Heart left ventricle (tissue), 16 donors: ENCODE measurements at regions not wholly inside any gene's neighbourhood (a gene's known extent, or its start where the extent isn't known, plus 50 kb on each side); places are given as distances from the start of the nearest gene placed in this dataset.

ENCODE experiments used
- ATAC-seq, 4 donors: fragments of 200-7000 bp; cut with Tn5 transposase; one replicate each; pipeline ENCODE4 v1.9.1; 2020 to 2022; ENCODE audit warnings: moderate library complexity in 4 of 4, mild to moderate bottlenecking in 3 of 4, moderate number of reproducible peaks in 1 of 4
- DNase-seq, 5 donors: peaks; one replicate each; pipeline ENCODE4 v3.0.0-alpha.2; 2020
- H3K27ac ChIP-seq, 12 donors: fragments of 200-600 bp; sonication (generic) in 4 of 12; one replicate each; pipeline versions ENCODE4 v1.5.0 to v1.8.0; 2016 to 2022; ENCODE audit warnings: mild to moderate bottlenecking in 2 of 12
- H3K27me3 ChIP-seq, 9 donors: fragments of 200-600 bp; sonication (generic) in 2 of 9; one replicate each; pipeline versions ENCODE4 v1.5.1 to v1.8.0; 2016 to 2022; ENCODE audit warnings: mild to moderate bottlenecking in 3 of 9
- H3K36me3 ChIP-seq, 9 donors: fragments of 200-600 bp; sonication (generic) in 2 of 9; one replicate each; pipeline versions ENCODE4 v1.5.0 to v1.8.0; 2018 to 2022; ENCODE audit warnings: mild to moderate bottlenecking in 2 of 9
- H3K4me1 ChIP-seq, 12 donors: fragments of 200-600 bp; sonication (generic) in 4 of 12; one replicate each; pipeline versions ENCODE4 v1.5.0 to v1.8.0; 2016 to 2022; ENCODE audit warnings: mild to moderate bottlenecking in 3 of 12
- H3K4me3 ChIP-seq, 12 donors: fragments of 200-600 bp; sonication (generic) in 4 of 12; one replicate each; pipeline versions ENCODE4 v1.5.0 to v1.8.0; 2017 to 2022; ENCODE audit warnings: mild to moderate bottlenecking in 9 of 12, moderate library complexity in 4 of 12
- H3K9me3 ChIP-seq, 12 donors: fragments of 200-600 bp; sonication (generic) in 4 of 12; one replicate each; pipeline versions ENCODE4 v1.5.0 to v1.8.0; 2016 to 2022; ENCODE audit warnings: mild to moderate bottlenecking in 1 of 12
- CTCF ChIP-seq, 12 donors: fragments of 200-600 bp; sonication (generic) in 4 of 12; IDR thresholded peaks; one replicate each; pipeline versions ENCODE4 v1.5.0 to v1.8.0; 2018 to 2022; ENCODE audit warnings: antibody characterized with exemption in 12 of 12, mild to moderate bottlenecking in 5 of 12
- POLR2A ChIP-seq, 2 donors: fragments of 450-650 bp; IDR thresholded peaks; one replicate each; pipeline ENCODE4 v1.6.1; 2017; ENCODE audit warnings: antibody characterized with exemption in 2 of 2, mild to moderate bottlenecking in 2 of 2, moderate library complexity in 2 of 2
- WGBS, 4 donors: extraction: QIAGEN DNeasy Blood & Tissue Kit in 2 of 4; methylation state at CpG; one replicate each; pipeline versions ENCODE4 v1.1.5 to v1.1.7; 2013 to 2018; 5-methylcytosine and 5-hydroxymethylcytosine counted together
- intact Hi-C, 10 donors: fragments of 100-400 bp; cut with DNase I; formaldehyde crosslinking; loops; one replicate each; pipeline versions ENCODE4 v1.11.1 to v1.14.2; 2022
- donor health status: ischemic (EF 13 %, LVEDD 7.1; RV severe dilation, severe dysfunction).
- donor health status: healthy with polysubstance abuse.
- donor health status: DM: no; HTN: yes; CAD: no.
- donor health status: DM: no; HTN: no; CAD: no.
- donor health status: ischemic (EF 25% LVEDD 6.9; RV normal size, moderate dysfunction).
- donor health status: ischemic (EF 25% LVEDD 5.7; RV mildly dilated, moderate dysfunction).
- donor health status: healthy.
- donor health status: DM: yes; HTN: yes; CAD: no.
- donor health status: ischemic (EF 35%, LVEDD 5.7; RV mildly dilated, moderate dysfunction).
- donor health status: nonischemic (EF 11% LVEDD 7.7; RV severe dilation, severe dysfunction).
- donor health status: DM: yes; HTN: yes; CAD: no.
- donor health status: PGD.
- donor health status: ischemic (EF 29% LVEDD 5.4; RV normal size, mild dysfunction).
- donor health status: nonischemic (EF 23%, LVEDD 6.1; RV moderate dilation, normal function).

- 90 to 93% (median 92%) methylated on average over 2 of the region's 2 CpGs for WGBS, 4 donors
- H3K36me3 ChIP-seq = no peaks in the 10 kb centered on the region
- DNase-seq = no peak
- ATAC-seq = no peak
- TF ChIP-seq POLR2A (IDR thresholded peaks at IDR 0.05) (no peak), CTCF (IDR thresholded peaks at IDR 0.05) (no peak)
- no peaks in the 10 kb centered on the region for H3K27me3 ChIP-seq
- intact Hi-C loops = no loop called here
- no peak overlapping the region for H3K27ac ChIP-seq
- no peak overlapping the region for H3K4me3 ChIP-seq
- H3K9me3 ChIP-seq = peaks cover 0 to 26% (median 2%) of the 10 kb centered on the region in 12 donors
- no peaks in the 10 kb centered on the region for H3K4me1 ChIP-seq
Measured at GRCh38 chr13:106302843-106303242, 232.6 kb downstream of the EFNB2 start.

GRCh38 chr13:106302011-106302410 is 233.5 kb downstream of the EFNB2 start:
- no peak overlapping the region for H3K4me3 ChIP-seq
- H3K27me3 ChIP-seq = no peaks in the 10 kb centered on the region
- no peak overlapping the region for H3K27ac ChIP-seq
- peaks cover 0 to 26% (median 1%) of the 10 kb centered on the region in 12 donors for H3K9me3 ChIP-seq
- TF ChIP-seq CTCF (IDR thresholded peaks at IDR 0.05) (no peak), POLR2A (IDR thresholded peaks at IDR 0.05) (no peak)
- intact Hi-C loops = no loop called here
- no peak for ATAC-seq
- H3K4me1 ChIP-seq = no peaks in the 10 kb centered on the region
- H3K36me3 ChIP-seq = no peaks in the 10 kb centered on the region
- WGBS, 4 donors = 91 to 95% (median 94%) methylated on average over 1 of the region's 1 CpG
- DNase-seq = no peak

- no peak for DNase-seq
- WGBS, 4 donors = 92 to 94% (median 94%) methylated on average over 5 of the region's 5 CpGs
- Histone ChIP-seq H3K4me1 (no peaks in the 10 kb centered on the region), H3K36me3 (no peaks in the 10 kb centered on the region), H3K9me3 (peaks cover 0 to 23% (median 1%) of the 10 kb centered on the region in 12 donors), H3K27ac (no peak overlapping the region), H3K4me3 (no peak overlapping the region), H3K27me3 (no peaks in the 10 kb centered on the region)
- TF ChIP-seq CTCF (IDR thresholded peaks at IDR 0.05) (no peak), POLR2A (IDR thresholded peaks at IDR 0.05) (no peak)
- intact Hi-C loops = no loop called here
- no peak for ATAC-seq
Measured at GRCh38 chr13:106299621-106300020, 235.8 kb downstream of the EFNB2 start.

- Histone ChIP-seq H3K27me3 (no peaks in the 10 kb centered on the region), H3K4me3 (no peak overlapping the region), H3K9me3 (peaks cover 0 to 7% (median 0%) of the 10 kb centered on the region in 12 donors), H3K27ac (no peak overlapping the region), H3K36me3 (no peaks in the 10 kb centered on the region), H3K4me1 (no peaks in the 10 kb centered on the region)
- WGBS, 4 donors = 93 to 100% (median 96%) methylated on average over 1 of the region's 1 CpG
- ATAC-seq (no peak), DNase-seq (no peak)
- TF ChIP-seq POLR2A (IDR thresholded peaks at IDR 0.05) = no peak
- no peak for TF ChIP-seq CTCF (IDR thresholded peaks at IDR 0.05)
- intact Hi-C loops = no loop called here
Measured at GRCh38 chr13:106297283-106297682, 238.2 kb downstream of the EFNB2 start.
